ENCODE measurements at regions not wholly inside any gene's neighbourhood (a gene's known extent, or its start where the extent isn't known, plus 50 kb on each side); places are given as distances from the start of the nearest gene placed in this dataset.

DNA sequence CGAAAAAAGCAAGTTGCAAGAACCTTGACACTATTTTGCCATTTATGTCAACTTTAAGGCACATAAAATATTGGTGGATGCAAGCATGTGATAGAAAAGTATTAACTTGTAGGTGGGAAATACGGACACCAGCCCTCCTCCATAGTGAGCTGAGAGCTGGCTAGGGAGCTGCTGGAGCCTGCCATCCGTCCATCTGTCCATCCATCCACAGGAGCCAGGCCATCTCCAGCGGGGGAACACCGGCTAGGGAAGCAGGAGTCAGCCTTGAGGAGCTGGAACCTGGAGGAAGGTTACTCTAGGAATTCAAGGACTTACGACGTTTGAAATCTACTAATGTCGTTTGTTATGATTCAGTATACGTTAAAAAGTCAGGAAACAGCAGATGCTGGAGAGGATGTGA, 120.7 kb upstream of the C14orf180 start:
- no peak for DNase-seq (ENCODE audit: low spot score)
- peaks cover 69% of the 10 kb centered on the region for H3K27me3 Mint-ChIP-seq (ENCODE audit: low read depth)
- no peak overlapping the region for H3K27ac Mint-ChIP-seq (ENCODE audit: unreplicated experiment)
- H3K4me3 Mint-ChIP-seq (ENCODE audit: unreplicated experiment): no peak overlapping the region
- no peaks in the 10 kb centered on the region for H3K36me3 Mint-ChIP-seq (ENCODE audit: low read depth)
- H3K4me1 Mint-ChIP-seq (ENCODE audit: low read depth): peaks cover 5% of the 10 kb centered on the region
- TF ChIP-seq, protein P1, sequence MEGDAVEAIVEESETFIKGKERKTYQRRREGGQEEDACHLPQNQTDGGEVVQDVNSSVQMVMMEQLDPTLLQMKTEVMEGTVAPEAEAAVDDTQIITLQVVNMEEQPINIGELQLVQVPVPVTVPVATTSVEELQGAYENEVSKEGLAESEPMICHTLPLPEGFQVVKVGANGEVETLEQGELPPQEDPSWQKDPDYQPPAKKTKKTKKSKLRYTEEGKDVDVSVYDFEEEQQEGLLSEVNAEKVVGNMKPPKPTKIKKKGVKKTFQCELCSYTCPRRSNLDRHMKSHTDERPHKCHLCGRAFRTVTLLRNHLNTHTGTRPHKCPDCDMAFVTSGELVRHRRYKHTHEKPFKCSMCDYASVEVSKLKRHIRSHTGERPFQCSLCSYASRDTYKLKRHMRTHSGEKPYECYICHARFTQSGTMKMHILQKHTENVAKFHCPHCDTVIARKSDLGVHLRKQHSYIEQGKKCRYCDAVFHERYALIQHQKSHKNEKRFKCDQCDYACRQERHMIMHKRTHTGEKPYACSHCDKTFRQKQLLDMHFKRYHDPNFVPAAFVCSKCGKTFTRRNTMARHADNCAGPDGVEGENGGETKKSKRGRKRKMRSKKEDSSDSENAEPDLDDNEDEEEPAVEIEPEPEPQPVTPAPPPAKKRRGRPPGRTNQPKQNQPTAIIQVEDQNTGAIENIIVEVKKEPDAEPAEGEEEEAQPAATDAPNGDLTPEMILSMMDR (IDR thresholded peaks at IDR 0.05): no peak
- H3K9me3 Mint-ChIP-seq (ENCODE audit: low read depth): no peaks in the 10 kb centered on the region

DNA sequence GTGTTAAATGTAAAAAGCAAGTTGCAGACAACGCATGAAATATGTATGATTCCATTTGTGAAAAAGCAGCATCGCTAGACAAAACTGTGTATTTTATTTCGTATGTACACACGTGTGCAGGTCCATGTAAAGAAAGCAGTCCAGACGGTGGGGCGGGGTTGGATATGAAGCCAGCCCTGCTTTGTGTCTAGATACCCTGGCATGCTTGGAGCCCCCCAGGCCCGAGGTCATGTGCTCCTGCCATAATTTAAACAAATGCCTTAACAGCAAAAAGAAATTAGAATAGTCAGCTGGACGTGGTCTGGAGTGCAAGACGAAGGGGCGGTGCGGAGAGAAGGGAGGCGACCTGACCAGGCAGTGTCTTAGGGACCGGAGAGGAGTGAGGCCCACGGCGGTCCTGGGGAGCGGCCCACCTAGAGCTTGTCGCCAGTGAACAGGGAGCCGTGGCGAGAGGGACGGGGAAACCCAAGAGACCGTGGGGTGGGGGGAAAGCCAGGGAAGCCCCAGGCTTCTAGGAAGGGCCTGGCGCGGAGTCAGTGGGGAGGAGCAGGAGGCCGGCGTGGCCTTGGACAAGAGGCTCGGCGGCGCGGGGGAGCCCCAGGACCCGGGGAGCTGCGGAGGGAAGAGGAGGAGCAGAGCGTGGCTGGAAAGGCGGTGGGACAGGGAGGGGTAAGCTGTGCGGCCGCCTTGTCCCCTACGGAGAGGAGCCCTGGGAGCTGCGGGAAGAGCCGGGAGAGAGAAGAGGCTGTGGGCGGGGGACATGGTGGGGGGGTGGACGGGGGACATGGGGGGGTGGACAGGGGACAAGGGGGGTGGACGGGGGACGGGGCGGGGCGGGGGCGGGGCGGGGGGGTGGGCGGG, 118.5 kb upstream of the C14orf180 start:
- Mint-ChIP-seq H3K27ac (ENCODE audit: unreplicated experiment) (no peak overlapping the region), H3K4me1 (ENCODE audit: low read depth) (peaks cover 5% of the 10 kb centered on the region), H3K4me3 (ENCODE audit: unreplicated experiment) (no peak overlapping the region), H3K9me3 (ENCODE audit: low read depth) (no peaks in the 10 kb centered on the region), H3K36me3 (ENCODE audit: low read depth) (no peaks in the 10 kb centered on the region), H3K27me3 (ENCODE audit: low read depth) (peaks cover 69% of the 10 kb centered on the region)
- DNase-seq (ENCODE audit: low spot score): no peak
- TF ChIP-seq, protein P1 (IDR thresholded peaks at IDR 0.05): no peak

DNA sequence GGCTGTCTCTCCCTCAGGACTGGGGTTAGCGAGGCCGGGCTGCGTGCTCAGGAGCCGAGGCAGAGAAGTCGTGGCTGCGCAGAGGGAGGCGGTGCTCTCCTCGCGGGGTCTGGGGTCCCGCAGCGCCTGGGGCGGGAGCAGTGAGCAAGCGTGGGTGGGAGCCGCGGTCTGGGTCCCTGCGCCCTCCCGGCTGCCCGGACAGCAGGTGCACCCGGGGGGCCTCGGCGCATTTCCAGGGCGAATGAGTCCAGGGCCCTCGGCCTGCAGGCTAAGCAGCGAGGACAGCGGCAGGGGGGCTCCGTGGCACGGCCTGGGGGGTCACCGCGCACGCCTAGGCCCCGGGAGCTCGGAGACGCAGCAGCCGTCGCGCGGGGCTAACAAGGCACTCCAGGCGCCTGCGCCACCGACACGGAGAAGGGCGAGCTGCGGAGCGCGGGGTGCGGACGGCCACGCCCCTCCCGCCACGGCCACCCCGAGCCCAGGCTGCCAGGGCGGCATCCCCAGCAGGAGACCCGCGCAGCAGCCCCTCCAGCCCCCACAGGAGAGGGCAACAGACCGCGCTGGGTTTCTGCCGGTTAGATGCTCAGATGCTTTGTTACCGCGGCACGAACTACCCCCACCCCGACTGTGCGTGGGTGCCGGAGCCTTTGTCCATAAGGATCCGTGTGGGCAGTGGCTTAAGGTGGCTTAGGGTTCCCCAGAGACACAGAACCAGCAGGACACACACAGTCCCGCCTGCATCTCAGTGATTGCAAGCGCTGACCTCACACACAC, 117.7 kb upstream of the C14orf180 start:
- peaks cover 5% of the 10 kb centered on the region for H3K4me1 Mint-ChIP-seq (ENCODE audit: low read depth)
- H3K9me3 Mint-ChIP-seq (ENCODE audit: low read depth): no peaks in the 10 kb centered on the region
- H3K36me3 Mint-ChIP-seq (ENCODE audit: low read depth): no peaks in the 10 kb centered on the region
- H3K4me3 Mint-ChIP-seq (ENCODE audit: unreplicated experiment): no peak overlapping the region
- H3K27me3 Mint-ChIP-seq (ENCODE audit: low read depth): peaks cover 63% of the 10 kb centered on the region
- DNase-seq (ENCODE audit: low spot score): no peak
- TF ChIP-seq, protein P1 (IDR thresholded peaks at IDR 0.05): no peak
- H3K27ac Mint-ChIP-seq (ENCODE audit: unreplicated experiment): no peak overlapping the region

DNA sequence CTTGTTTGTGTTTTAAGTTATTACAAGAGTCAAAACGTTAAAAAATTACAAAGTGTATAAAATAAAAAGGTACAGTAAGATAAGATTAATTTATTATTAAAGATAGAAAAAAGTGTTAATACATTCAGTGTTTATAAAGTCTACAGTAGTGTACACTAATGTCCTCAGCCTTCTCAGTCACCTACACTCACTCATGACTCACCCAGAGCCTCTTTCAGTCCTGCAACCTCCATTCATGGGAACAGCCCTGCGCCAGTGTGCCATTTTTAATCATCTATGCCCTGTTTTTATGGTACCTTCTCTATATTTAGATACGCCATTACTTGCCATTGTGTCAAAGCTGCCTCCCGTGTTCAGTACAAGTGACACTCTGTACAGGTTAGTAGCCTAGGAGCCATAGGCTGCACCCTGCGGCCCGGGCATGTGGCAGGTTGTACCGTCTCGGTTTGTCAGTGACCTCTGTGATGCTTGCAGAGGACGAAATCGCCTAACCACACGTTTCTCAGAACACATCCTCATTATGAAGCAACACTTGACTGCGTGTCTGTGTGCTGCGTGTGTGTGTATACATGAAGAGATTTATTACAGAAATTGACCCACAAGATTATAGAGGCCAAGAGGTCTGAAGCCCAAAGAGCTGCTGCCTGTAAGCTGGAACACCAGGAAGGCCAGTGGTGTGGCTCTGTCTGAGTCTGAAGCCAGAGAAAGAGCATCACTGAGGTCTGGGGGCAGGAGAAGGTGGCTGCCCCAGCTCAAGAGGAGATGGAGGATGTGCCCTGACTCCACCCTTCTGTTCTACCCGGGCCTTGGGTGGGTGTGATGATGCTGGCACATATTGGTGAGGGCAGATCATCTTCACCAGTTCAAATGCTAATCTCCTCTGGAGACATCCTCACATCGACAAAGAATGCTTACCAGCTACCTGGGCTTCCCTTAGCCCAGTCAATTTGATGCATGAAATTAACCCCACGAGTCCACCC, 116.6 kb upstream of the C14orf180 start:
- no peak for DNase-seq (ENCODE audit: low spot score)
- no peak overlapping the region for H3K4me3 Mint-ChIP-seq (ENCODE audit: unreplicated experiment)
- H3K9me3 Mint-ChIP-seq (ENCODE audit: low read depth): no peaks in the 10 kb centered on the region
- TF ChIP-seq, protein P1 (IDR thresholded peaks at IDR 0.05): no peak
- H3K36me3 Mint-ChIP-seq (ENCODE audit: low read depth): no peaks in the 10 kb centered on the region
- peaks cover 5% of the 10 kb centered on the region for H3K4me1 Mint-ChIP-seq (ENCODE audit: low read depth)
- peaks cover 61% of the 10 kb centered on the region for H3K27me3 Mint-ChIP-seq (ENCODE audit: low read depth)
- H3K27ac Mint-ChIP-seq (ENCODE audit: unreplicated experiment): no peak overlapping the region

Data from chondrocyte (in vitro differentiated cells).